GM12873 (cell line): ENCODE measurements at regions not wholly inside any gene's neighbourhood (a gene's known extent, or its start where the extent isn't known, plus 50 kb on each side); places are given as distances from the start of the nearest gene placed in this dataset.

Experiments
- TF ChIP-seq, protein P1 (sequence below): IDR thresholded peaks from 2 replicates; pipeline ENCODE4 v1.5.1; 2012; ENCODE audit warnings: low read depth, mild to moderate bottlenecking, moderate library complexity, low read length, control low read depth; ENCODE audit not compliant: insufficient read depth; ENCODE audit errors: missing control alignments

DNA sequence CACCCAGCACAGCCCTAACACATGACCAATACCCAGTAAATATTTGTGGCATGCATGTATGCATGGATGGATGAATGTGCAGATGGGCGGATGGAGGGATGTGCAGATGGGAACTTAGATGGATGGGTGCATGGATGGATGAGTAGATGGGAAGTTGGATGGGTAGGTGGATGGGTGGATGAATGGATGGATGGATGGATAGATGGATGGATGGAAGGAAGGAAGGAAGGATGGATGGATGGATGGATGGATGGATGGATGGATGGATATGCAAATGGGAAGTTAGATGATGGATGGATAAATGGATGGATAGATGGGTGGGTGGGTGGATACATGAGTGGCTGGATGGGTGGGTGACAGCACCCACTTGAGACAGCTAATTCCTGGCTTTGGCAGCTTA, 193.2 kb upstream of the TNRC6C start:
- TF ChIP-seq, protein P1, sequence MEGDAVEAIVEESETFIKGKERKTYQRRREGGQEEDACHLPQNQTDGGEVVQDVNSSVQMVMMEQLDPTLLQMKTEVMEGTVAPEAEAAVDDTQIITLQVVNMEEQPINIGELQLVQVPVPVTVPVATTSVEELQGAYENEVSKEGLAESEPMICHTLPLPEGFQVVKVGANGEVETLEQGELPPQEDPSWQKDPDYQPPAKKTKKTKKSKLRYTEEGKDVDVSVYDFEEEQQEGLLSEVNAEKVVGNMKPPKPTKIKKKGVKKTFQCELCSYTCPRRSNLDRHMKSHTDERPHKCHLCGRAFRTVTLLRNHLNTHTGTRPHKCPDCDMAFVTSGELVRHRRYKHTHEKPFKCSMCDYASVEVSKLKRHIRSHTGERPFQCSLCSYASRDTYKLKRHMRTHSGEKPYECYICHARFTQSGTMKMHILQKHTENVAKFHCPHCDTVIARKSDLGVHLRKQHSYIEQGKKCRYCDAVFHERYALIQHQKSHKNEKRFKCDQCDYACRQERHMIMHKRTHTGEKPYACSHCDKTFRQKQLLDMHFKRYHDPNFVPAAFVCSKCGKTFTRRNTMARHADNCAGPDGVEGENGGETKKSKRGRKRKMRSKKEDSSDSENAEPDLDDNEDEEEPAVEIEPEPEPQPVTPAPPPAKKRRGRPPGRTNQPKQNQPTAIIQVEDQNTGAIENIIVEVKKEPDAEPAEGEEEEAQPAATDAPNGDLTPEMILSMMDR: no peak

DNA sequence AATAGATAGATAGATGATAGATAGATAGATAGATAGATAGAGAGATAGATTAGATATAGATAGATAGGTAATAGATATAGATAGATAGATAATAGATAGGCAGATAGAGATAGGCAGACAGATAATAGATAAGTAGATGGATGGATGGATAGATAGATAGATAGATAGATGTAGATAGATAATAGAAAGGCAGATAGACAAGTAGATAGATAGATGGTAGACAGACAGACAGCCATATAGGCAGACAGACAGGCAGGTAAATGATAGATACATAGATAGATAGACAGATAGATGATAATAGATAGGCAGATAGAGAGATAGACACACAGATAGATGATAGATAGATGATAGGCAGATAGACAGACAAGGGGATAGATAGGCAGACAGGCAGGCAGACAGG, 191.4 kb upstream of the TNRC6C start:
- TF ChIP-seq, protein P1: no peak

DNA sequence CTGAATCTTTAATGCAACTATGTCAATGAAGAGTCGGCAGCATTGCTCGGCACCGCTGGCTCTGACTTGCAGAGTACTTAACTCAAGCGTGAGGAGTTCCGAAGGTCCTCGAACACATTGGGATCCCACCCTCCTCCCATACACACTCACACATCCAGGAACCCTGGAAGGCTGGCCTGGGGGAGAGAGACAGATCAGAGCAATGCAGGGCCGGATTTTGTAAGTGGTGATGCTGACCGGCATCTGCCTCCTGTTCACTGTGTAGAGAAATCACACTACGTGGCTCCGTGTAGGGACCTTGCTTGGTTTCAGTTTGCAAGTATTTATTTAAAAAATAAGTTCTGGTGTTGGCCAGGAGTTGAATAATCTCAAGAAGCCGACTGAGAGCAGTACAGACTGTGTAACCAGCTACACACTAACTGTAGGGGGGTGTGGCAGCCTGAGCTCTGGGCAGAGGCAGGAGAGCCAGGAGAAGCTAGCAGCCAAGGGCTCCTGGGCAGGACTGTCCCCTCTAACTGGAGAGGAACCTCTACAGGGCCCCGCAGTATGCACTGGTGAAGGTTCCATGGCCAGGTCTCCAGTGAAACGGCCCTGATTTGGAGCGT, 190.2 kb upstream of the TNRC6C start:
- TF ChIP-seq, protein P1: no peak

DNA sequence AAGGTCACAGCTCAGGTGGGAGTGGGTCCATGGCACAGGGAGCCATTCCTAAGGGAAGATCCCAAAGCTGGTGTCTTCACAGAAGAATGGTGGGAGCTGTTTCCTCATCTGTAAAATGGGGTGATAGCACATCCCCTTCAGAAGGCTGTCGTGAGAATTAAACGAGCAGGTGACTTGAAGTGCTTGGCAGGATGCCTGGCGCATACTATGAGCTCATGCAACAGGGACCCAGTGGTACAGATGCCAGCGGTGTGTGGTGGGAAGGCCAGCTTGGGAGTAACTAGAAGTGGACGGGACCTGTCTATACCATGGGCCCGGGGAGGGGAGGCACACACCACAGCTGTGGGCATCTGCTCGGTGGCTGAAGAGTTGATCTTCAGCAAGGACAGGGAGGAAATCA, 189.3 kb upstream of the TNRC6C start:
- TF ChIP-seq, protein P1: no peak

DNA sequence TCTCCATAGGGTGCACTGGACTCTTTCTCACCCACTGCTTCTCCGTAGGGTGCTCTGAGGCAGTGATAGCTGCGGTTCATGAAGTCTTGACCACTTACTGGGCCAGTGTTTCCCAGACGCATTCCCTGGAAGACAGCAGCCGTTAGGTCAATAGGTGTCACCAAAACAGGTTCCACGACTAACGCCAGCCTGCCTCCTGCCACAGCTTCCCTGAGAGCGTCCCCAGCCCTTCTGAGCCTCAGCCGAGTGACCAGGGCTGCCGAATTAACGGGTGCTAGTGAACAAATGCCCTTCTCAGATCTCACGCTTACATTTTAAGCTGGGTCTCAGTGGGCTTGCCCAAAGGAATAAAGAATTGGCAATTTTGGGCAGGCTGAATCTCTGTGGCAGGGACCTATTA, 188.7 kb upstream of the TNRC6C start:
- TF ChIP-seq, protein P1: no peak

DNA sequence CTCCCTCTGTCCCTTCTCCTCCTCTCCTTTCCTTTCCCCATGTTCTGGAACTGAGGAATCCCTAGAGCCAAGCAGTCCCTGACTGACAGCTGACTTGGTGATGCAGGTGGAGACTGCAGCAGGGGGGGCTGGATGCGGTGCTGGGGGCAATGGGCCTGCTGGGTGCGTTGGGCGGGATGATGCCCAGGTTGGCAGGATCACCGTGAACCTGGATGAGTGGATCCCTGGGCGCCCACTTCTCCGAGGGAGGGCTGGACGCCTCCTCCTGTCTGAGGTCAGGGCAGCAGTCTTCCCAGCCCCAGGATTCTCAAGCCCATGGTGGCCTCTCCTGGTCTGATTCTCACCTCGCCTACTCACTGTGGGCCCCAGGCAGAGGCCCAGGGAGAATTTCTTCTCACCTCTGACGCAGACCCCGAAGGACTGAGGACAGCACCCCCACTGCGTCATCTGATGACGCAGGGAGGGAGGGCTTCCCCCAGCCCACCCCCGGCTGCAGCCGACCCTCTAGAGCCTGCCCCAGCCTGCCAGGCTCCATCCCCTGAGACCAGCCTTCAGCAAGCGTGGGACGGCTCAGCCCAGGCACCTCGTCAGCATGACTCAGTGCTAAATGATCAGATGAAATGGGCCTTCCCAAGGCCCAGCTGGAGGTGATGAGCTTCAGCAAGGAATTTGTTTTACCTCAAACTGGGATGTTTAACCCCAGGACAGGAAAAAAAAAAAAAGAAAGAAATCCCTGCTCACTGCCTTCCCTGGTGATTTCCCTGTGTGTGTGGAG, 188.0 kb upstream of the TNRC6C start:
- TF ChIP-seq, protein P1: no peak

DNA sequence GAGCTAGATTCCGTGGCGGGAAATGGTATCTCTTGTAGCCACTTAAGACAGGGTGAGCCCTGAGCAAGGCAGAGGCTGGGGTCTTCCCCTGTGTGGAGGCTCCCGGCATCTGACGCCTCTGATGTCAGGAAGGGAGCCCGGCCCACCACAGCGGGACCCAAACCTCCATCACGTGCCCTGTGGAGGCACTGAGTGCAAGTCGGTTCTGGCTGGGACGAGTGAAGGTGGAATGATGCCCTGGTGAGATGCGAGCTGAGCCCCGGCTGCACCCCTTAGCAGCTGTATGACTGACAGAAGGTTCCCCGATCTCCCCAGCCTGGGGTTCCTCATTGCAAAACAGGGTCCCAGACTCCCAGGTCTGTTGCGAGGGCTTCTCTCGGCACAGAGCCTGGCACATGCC, 187.4 kb upstream of the TNRC6C start:
- TF ChIP-seq, protein P1: no peak
